COLO668 (cell line): ENCODE measurements at regions not wholly inside any gene's neighbourhood (a gene's known extent, or its start where the extent isn't known, plus 50 kb on each side); places are given as distances from the start of the nearest gene placed in this dataset.
"Not testable (repeated sequence)": the region's sequence is repeated elsewhere in the genome, so short reads cannot be mapped to it uniquely, and the experiment has no call there.

Experiments used
- DNase-seq: peaks from one replicate; lab custom pipeline; 2025; ENCODE audit not compliant: unreplicated experiment; lab: John Stamatoyannopoulos, UW

- peak; percentile 11 for DNase-seq
Observed at GRCh38 chr16:19980632-19981265, 92.9 kb downstream of the GPR139 start.

GRCh38 chr16:19979638-19980037 lies 94.1 kb downstream of the GPR139 start:
- no peak for DNase-seq

DNA sequence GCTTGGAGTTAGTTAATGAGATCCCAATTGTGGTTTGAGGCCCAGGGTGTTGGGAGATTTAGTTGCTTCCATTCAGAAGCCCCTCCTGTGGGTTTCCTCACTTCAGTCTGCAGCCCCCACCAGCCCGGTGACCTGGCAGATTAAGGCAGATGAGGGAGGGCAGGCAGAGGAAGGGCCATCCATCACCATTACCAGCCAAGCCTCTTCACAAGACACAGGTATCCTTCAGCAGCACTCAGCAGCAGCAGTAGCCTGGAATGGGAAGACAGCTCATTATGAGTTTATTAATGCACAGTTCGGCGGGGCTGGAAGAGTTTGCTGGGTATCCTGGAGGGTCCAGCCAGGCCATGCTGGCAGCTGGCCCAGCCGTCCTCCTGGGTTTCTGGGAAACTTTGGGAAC lies 90.0 kb upstream of the GPRC5B start:
- DNase-seq = no peak

DNA sequence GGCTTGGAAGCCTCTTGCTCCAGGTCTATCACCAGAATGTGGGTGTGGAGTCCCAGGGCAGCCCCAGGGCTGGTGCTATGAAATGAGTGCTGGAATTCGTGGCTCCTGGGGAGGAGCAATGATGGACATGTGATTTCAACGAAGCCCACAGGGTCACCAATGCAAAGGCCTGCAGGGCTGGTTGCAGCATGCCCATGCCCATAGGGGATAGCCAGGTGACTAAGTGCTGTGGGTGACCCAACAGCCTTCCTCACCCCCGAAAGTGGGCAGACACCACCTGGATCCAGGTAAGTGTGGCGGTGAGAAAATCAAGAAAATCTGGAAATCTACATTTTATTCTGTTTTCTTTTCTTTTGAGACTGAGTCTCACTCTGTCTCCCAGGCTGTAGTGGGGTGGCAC lies 87.5 kb upstream of the GPRC5B start:
- no peak for DNase-seq

DNA sequence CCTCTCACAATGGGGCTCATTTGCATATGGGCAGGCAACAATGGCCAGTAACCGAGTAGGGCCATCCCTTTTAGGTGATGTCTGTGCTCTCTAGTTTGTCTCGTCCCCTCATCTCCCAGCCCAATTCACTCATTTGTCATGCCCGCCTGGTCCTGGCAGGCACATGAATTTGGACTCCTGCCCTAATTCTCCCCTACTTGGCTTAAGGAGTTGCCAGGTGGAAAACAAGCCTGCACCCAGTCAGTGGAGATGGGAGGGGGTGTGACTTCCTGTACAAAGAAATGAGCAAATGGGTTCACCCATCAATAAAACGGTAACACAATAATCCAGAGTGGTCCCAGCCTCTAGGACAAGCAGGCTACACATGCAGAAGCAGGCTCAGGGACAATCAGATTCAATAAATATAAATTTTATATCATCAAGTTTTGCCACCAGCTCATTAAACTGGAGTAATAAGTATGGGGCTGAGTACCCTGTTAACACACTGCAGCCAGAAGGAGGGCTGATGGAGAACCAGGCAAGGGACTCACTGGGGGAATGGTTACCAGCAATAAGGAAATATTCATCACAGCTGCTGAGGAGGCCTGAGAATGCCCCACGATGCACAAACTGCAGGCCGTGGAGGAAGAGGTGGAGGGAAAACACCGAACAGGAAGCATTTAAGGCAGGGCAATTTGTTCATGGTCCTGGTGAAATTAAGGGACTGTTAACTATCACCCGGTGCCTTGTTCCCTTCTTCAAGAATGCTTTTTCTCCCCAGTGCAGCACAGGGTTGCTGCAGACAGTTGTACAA lies 84.4 kb upstream of the GPRC5B start:
- DNase-seq = no peak

GRCh38 chr16:19967963-19968362 lies 83.3 kb upstream of the GPRC5B start:
- no peak for DNase-seq

- DNase-seq = no peak
Observed at GRCh38 chr16:19967561-19967960, 82.9 kb upstream of the GPRC5B start.

DNA sequence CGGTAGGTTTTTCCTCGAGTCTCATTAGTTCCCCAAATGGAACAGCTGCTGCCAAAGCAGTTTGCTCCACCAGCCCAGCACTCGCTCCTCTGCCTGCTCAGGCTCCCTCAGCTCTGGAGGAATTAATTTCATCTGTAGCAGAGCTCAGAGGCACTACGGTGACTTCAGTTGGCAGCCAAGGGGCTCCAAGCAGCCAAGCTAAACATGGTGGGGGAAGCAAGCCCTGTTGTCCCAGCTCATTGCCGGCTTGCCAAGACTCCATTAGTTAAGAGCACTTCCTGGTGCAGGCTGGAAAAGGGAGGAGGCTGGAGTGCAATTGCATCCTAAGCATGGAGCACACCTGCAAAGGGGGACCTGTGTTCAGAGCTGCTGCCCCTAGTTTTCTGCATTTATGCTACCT lies 78.7 kb upstream of the GPRC5B start:
- DNase-seq = no peak

DNA sequence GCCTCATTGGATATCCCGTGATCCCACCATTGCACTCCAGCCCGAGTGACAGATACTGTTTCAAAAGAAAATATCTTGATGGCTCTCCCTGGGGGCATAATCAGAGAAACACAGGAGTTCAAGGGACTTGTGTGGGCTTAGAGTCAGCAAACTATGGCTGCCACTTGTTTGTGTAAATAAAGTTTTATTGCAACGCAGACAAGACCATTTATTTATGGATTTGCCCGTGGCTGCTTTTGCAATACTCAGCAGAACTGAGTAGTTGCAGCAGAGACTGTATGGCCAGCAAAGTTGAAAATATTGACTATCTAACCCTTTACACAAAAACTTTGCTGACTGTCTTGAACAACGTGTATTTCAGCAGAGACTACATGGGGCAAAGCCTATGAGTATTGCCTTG lies 75.5 kb upstream of the GPRC5B start:
- no peak for DNase-seq

DNA sequence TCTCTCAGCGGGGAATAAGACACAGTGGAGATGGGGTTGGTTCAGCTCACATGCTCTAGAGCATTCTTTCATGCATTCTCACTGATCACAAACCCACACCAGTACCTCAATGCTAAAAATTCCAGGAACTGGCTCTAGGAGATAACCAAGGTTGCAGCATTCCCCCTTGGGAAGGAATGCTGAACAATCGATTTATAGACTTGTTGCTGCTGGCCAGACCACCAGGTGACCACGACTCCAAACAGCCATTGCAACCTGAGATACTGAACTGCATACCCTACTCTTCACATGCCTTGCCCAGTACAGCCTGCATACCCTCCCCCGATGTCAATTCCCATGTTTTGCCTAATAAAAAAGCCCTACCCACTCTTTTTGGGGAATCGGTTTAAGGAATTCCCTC lies 75.1 kb upstream of the GPRC5B start:
- no peak for DNase-seq

DNA sequence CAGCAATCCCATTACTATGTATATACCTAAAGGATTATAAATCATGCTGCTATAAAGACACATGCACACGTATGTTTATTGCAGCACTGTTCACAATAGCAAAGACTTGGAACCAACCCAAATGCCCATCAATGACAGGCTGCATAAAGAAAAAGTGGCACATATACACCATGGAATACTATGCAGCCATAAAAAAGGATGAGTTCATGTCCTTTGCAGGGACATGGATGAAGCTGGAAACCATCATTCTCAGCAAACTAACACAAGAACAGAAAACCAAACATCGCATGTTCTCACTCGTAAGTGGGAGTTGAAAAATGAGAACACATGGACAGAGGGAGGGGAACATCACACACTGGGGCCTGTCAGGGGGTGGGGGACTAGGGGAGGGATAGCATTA lies 71.2 kb upstream of the GPRC5B start:
- DNase-seq = not testable (repeated sequence)

GRCh38 chr16:19955084-19955483 lies 70.4 kb upstream of the GPRC5B start:
- DNase-seq = not testable (repeated sequence)

DNA sequence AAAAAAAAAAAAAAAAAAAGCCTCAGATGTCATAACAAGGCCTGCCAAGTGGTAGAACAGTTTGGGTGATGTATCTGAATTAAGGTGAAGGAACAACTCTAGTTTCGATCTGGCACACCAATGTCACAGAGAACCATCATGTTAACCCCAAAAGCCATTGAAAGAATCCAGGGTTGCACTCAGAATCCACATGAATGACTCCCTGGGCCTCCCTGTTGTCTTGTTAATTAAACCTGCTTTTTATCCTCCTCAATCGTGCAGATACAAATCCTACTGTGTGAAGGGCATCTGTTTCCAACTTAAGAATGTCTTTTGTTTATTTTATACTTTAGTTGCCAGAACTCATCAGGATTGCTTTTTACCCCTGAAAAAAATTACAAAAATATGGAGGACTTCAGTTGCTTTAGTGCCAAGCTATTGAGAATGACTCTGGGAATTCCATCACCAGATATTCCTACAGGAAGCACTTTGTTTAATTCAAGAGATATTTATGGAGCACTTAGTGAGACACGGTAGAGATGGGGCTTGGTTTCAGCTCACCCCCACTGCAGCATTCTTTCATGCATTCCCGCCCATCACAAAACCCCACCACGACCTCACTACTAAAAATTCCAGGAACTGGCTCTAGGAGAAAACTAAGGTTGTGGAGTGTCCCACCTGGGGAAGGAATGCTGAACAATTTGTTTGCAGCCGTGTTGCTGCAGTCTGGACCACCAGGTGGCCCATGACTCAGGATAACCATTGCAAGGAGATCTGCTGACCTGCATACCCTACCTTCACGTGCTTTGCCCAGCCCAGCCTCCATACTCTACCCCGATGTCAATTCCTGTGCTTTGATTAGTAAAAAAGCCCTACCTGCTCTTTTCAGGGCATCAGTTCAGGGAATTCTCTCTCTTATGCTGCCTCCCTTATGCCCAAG lies 63.8 kb upstream of the GPRC5B start:
- no peak for DNase-seq

GRCh38 chr16:19945934-19946333 lies 61.3 kb upstream of the GPRC5B start:
- DNase-seq = no peak

- no peak for DNase-seq
Observed at GRCh38 chr16:19940195-19940594, 55.5 kb upstream of the GPRC5B start.

DNA sequence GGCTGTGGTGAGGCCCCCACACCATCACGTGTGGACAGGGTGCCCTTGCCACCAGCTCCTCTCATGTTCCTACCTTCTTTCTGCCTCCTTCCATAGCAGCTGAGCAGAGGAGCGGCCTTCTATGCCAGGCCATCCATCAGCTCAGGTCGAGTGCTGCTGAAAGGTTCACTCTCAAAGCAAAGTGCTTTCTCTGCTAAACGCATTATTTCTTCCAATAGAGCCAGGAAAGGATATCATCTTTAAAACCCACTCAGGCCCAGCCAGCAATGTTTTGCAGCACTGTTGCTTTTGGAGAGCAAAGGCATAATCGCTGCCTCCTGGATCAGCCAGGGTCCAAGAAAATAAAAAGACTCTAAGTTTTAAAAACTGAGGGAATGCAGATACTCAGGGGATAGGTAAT lies 54.9 kb upstream of the GPRC5B start:
- no peak for DNase-seq

DNA sequence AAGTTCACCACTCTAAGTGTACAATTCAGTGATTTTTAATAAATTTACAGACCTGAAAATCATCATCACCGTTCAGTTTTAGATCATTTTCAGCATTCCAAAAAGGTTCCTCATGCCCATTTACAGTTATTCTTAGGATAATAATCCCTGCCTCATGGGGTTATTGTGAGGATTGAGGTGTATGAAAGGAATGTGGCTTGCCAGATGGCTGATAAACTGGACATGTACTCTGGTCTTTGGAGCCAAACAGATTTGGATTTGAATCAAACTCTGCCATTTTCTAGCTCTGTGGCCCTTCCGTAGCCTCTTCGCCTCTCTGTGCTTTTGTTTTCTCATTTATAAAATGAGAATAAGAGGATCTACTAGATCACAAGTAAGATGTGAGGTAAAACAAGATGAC lies 53.9 kb upstream of the GPRC5B start:
- DNase-seq = no peak

GRCh38 chr16:19936441-19936840 lies 51.8 kb upstream of the GPRC5B start:
- no peak for DNase-seq

DNA sequence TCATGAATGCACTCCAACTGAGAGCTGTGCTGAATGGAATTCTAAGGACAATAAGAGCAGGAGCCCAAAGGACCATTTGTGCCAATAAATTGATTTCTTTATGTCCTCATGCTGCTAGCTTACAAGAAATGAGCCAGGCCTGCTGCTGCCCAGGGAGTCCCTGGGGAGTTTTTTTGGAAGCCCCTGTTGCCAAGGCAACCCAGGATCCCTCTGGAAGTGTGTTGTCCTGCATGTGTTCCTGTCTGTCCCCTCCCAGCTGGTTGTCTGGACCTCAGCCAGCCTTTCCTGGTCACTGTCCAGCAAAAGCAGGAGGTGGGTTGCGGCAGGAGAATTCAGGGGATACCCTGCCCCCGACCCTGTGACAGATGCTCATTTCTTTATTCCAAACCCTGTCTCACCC lies 51.0 kb upstream of the GPRC5B start:
- DNase-seq = no peak
